SW 1271 (cell line): ENCODE measurements at regions not wholly inside any gene's neighbourhood (a gene's known extent, or its start where the extent isn't known, plus 50 kb on each side); places are given as distances from the start of the nearest gene placed in this dataset.

ENCODE experiments used
- DNase-seq, 2 experiments: peaks; one replicate each; lab custom pipeline; 2025; lab: John Stamatoyannopoulos, UW

GRCh38 chr18:47543080-47543479 is 291.6 kb upstream of the SKOR2 start:
- no peak for DNase-seq

- DNase-seq, result no peak
Measured at GRCh38 chr18:47542551-47542950, 291.1 kb upstream of the SKOR2 start.

DNA sequence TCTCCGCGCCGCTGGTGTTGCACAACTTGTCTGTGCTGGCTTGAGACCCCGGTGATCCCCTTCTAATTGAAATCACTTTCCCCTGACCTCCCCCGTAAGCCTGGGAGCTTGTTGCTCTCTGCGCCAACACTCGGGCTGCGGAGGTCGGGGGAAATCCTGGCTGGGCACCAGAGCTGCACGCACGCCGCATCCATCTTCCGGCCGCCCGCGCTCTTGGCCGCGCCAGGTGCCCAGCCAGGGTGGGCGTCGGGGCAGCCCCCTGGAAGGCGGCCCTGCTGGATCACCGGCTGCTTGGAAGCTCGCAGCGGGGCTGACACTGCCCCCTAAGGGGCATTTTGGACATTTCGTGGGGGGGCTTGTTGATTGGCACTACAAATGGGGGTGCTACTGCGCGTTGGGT is 280.3 kb upstream of the SKOR2 start:
- no peak for DNase-seq

- DNase-seq, result no peak
Measured at GRCh38 chr18:47530695-47531094, 279.2 kb upstream of the SKOR2 start.

DNA sequence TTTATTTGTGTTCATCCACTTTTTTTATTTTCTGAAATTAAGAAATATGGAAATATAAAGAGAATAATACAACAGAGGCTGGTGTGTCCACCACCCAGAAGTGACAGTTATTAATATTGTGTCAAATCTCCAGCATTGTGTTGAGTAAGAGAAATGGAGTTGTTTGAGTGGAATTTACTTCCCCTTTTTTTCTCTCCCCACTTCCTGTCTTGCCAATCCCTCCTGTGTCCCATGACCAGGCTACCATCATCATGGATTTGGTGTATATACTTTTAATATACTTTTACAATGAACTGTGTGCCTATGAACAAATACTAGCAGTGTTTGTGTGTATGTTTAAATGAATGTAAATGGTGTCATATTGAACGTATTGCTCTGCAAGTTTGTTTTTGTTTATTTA is 276.9 kb upstream of the SKOR2 start:
- DNase-seq, result no peak

GRCh38 chr18:47526147-47526546 is 274.7 kb upstream of the SKOR2 start:
- DNase-seq, result no peak

- no peak for DNase-seq
Measured at GRCh38 chr18:47522359-47522758, 270.9 kb upstream of the SKOR2 start.

DNA sequence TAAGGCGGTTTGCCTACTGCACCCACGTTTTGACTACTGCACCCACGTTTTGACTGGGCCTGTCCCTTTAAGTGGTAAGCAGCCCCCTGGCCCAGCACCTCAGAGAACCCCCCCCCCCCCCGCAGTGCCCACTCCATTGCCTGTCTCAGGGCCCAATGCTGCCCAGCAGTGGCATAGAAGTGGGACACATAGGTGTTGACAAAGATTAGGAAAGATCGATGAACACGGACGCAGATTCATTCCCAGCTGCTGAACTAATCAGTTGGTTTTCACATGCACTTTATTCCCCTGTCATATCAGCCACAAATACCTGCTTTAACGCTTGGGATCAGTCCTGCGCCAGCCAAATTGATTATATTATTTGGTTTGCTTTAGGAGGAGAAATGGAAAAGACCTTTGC is 268.8 kb upstream of the SKOR2 start:
- no peak for DNase-seq

GRCh38 chr18:47519706-47520105 is 268.2 kb upstream of the SKOR2 start:
- DNase-seq, result no peak

- no peak for DNase-seq
Measured at GRCh38 chr18:47519277-47519676, 267.8 kb upstream of the SKOR2 start.

- DNase-seq, result no peak
Measured at GRCh38 chr18:47513614-47514013, 262.2 kb upstream of the SKOR2 start.

GRCh38 chr18:47512726-47513435 is 261.4 kb upstream of the SKOR2 start:
- DNase-seq, result no peak

- no peak for DNase-seq
Measured at GRCh38 chr18:47512056-47512455, 260.6 kb upstream of the SKOR2 start.

DNA sequence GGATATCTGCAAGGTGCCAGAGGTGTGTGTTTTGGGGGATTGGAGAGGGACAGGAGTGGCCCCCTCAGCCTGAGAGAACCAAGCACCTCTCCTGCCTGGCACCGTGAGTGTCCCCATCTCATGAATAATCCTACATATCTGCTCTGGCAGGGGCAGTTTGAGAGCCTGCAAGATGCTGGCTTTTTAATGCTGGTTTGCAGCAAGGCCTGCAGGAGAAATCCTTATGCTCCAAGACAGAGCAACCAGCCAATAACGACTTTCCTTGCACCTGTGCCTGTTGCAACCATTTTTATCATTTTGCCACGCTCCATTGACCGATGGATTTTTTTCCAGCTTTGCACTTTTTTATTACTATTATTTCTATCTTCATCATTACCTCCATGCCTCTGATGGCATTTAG is 259.4 kb upstream of the SKOR2 start:
- no peak for DNase-seq

- DNase-seq, result no peak
Measured at GRCh38 chr18:47507651-47508050, 256.2 kb upstream of the SKOR2 start.

GRCh38 chr18:47506897-47507296 is 255.4 kb upstream of the SKOR2 start:
- no peak for DNase-seq

GRCh38 chr18:47501946-47502345 is 250.5 kb upstream of the SKOR2 start:
- DNase-seq, result no peak

DNA sequence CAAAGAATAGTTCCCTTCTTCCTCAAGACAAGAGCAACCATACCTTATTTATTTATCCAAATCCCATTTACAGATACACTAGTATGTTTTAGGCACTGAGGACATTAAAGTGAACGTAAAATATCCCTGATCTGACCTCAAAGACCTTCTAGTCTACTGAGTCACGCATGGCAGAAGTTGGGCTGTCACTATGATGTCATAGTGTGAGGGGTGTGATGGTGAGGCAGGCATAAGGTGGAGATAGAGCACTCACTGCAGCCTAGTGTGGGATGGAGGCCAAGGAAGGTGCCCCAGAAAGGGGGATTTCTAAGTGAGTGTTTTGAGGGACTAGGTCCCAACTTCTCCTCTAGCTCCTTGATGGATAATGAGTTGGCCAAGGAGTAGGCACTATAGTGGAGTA is 249.5 kb upstream of the SKOR2 start:
- no peak for DNase-seq

DNA sequence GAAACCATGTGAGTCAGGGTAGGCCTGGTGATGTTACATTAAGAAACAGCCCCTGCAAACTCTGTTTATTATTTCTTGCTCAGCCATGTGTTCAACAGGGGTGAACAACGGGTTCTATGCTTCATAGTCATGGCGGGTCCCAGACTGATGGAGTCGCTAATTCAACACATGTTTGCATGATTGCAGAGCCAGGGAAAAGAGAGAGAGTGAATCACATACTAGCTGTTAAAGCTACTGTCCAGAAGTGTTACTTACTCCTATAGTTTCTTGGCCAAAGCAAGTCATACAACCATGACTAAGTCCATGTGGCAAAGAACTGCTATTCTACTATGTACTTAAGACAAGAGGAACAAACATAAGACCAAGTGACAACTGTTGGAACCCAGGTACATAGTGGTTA is 241.2 kb upstream of the SKOR2 start:
- no peak for DNase-seq

GRCh38 chr18:47490882-47491281 is 239.4 kb upstream of the SKOR2 start:
- DNase-seq, result no peak

- no peak for DNase-seq
Measured at GRCh38 chr18:47485221-47485797, 233.8 kb upstream of the SKOR2 start.

GRCh38 chr18:47484068-47484467 is 232.6 kb upstream of the SKOR2 start:
- no peak for DNase-seq

GRCh38 chr18:47480166-47480565 is 228.7 kb upstream of the SKOR2 start:
- no peak for DNase-seq

- no peak for DNase-seq
Measured at GRCh38 chr18:47471784-47472183, 220.3 kb upstream of the SKOR2 start.
